H1 (cell line): ENCODE measurements at regions not wholly inside any gene's neighbourhood (a gene's known extent, or its start where the extent isn't known, plus 50 kb on each side); places are given as distances from the start of the nearest gene placed in this dataset.

Source experiments
- CBX8 ChIP-seq: fragments of 300-800, 300-1000 bp; sonication (generic); IDR thresholded peaks from 2 replicates; pipeline ENCODE4 v1.7.1; 2016; ENCODE audit warnings: low read depth, low read length, borderline replicate concordance
- EP300 ChIP-seq, 2 experiments: IDR thresholded peaks; 1 replicate in 1 of 2; 2 replicates in 1 of 2; pipeline ENCODE4 v1.6.1; 2011 to 2012; ENCODE audit warnings: low read depth in 2 of 2, low read length in 2 of 2, mild to moderate bottlenecking in 2 of 2, borderline replicate concordance in 1 of 2, inconsistent platforms in 1 of 2, moderate library complexity in 1 of 2
- EZH2 ChIP-seq: fragments of 200-600 bp; sonication (generic); IDR thresholded peaks from 2 replicates; pipeline ENCODE4 v1.7.1; 2012; ENCODE audit warnings: low read depth, mild to moderate bottlenecking, moderate library complexity, low read length, inconsistent platforms; ENCODE audit not compliant: severe bottlenecking
- JUN ChIP-seq: IDR thresholded peaks from 2 replicates; pipeline ENCODE4 v1.6.1; 2011; ENCODE audit warnings: low read depth, mild to moderate bottlenecking, improper control_type of control experiment, low read length
- POLR2A ChIP-seq, 2 experiments: IDR thresholded peaks; 1 replicate in 1 of 2; 2 replicates in 1 of 2; pipeline ENCODE4 v1.6.1; 2011; ENCODE audit warnings: low read depth in 2 of 2, low read length in 2 of 2, mild to moderate bottlenecking in 2 of 2; ENCODE audit errors: control extremely low read depth in 1 of 2
- RBBP5 ChIP-seq: IDR thresholded peaks from 2 replicates; pipeline ENCODE4 v1.7.1; 2012; ENCODE audit warnings: low read depth, mild to moderate bottlenecking, inconsistent platforms, low read length, moderate library complexity, borderline replicate concordance
- SAP30 ChIP-seq: fragments of 300-600 bp; sonication (generic); IDR thresholded peaks from 2 replicates; pipeline ENCODE4 v1.7.1; 2012; ENCODE audit warnings: low read length, moderate library complexity, mild to moderate bottlenecking, inconsistent platforms; ENCODE audit not compliant: insufficient read depth, insufficient replicate concordance
- SIN3A ChIP-seq, 2 experiments: IDR thresholded peaks in 1 of 2; conservative IDR thresholded peaks in 1 of 2; 2 replicates each; pipeline ENCODE4 v1.6.1; 2011 to 2012; ENCODE audit warnings: low read length in 2 of 2, improper control_type of control experiment in 1 of 2, low read depth in 1 of 2, mild to moderate bottlenecking in 1 of 2
- TAF1 ChIP-seq: IDR thresholded peaks from 2 replicates; pipeline ENCODE4 v1.6.1; 2011; ENCODE audit warnings: mild to moderate bottlenecking, low read depth, low read length
- YY1 ChIP-seq: IDR thresholded peaks from 2 replicates; pipeline ENCODE4 v1.6.1; 2011; ENCODE audit warnings: low read depth, mild to moderate bottlenecking, low read length
- TF ChIP-seq, protein P1 (sequence below), 3 experiments: IDR thresholded peaks; 1 replicate in 2 of 3; 2 replicates in 1 of 3; pipeline versions ENCODE4 v1.5.1 to v1.6.1; 2011; ENCODE audit warnings: low read length in 3 of 3, mild to moderate bottlenecking in 3 of 3, inconsistent platforms in 2 of 3, low read depth in 1 of 3, moderate library complexity in 1 of 3; ENCODE audit not compliant: insufficient read depth in 1 of 3; ENCODE audit errors: control extremely low read depth in 1 of 3

DNA sequence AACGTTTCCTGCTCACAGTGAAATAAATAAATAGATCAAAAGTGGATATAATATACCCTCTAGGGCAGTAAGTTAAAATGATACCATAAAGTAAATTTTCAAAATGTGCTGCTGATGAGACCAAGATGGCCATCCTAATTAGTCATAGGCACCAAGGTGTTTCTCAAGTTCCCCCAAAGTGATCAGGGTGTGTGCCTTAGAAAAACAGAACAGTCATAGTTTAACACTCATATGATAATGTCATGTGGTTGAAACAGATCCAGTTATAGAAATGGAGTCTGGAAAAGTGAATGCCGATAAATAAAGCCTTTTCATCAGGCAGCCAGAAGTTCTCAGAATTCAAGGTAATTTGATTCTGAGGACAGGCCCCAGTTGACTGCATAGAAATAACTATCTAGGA, 161.5 kb upstream of the CDKN2B start:
- TF ChIP-seq JUN (no peak), POLR2A (IDR thresholded peaks at IDR 0.05; ENCODE audit: control extremely low read depth in 1 of 2, low read depth in 2 of 2, low read length in 2 of 2) (no peak), TAF1 (no peak), SIN3A (conservative IDR thresholded peaks at IDR 0.05 in 1 of 2, IDR thresholded peaks at IDR 0.05 in 1 of 2; ENCODE audit: low read depth in 1 of 2, low read length in 2 of 2) (no peak), SAP30 (no peak), CBX8 (no peak), YY1 (no peak), EZH2 (no peak), EP300 (IDR thresholded peaks at IDR 0.05; ENCODE audit: borderline replicate concordance in 1 of 2, low read depth in 2 of 2, low read length in 2 of 2) (no peak), RBBP5 (no peak)
- TF ChIP-seq, protein P1, sequence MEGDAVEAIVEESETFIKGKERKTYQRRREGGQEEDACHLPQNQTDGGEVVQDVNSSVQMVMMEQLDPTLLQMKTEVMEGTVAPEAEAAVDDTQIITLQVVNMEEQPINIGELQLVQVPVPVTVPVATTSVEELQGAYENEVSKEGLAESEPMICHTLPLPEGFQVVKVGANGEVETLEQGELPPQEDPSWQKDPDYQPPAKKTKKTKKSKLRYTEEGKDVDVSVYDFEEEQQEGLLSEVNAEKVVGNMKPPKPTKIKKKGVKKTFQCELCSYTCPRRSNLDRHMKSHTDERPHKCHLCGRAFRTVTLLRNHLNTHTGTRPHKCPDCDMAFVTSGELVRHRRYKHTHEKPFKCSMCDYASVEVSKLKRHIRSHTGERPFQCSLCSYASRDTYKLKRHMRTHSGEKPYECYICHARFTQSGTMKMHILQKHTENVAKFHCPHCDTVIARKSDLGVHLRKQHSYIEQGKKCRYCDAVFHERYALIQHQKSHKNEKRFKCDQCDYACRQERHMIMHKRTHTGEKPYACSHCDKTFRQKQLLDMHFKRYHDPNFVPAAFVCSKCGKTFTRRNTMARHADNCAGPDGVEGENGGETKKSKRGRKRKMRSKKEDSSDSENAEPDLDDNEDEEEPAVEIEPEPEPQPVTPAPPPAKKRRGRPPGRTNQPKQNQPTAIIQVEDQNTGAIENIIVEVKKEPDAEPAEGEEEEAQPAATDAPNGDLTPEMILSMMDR (IDR thresholded peaks at IDR 0.05; ENCODE audit: control extremely low read depth in 1 of 3, insufficient read depth in 1 of 3, low read depth in 1 of 3, low read length in 3 of 3) = no peak
